HG03469 (cell line): ENCODE measurements at regions not wholly inside any gene's neighbourhood (a gene's known extent, or its start where the extent isn't known, plus 50 kb on each side); places are given as distances from the start of the nearest gene placed in this dataset.
A peak's percentile ranks its signal among the peaks of the same experiment; 100 is the strongest.

ENCODE experiments used
- ATAC-seq: cut with Tn5 transposase; IDR thresholded peaks from one replicate; pipeline ENCODE4 v1.9.1; 2021; ENCODE audit warnings: mild to moderate bottlenecking, moderate library complexity, moderate number of reproducible peaks; ENCODE audit not compliant: unreplicated experiment

GRCh38 chr16:62676306-62676705, 640.1 kb upstream of the CDH8 start:
- no peak for ATAC-seq

- ATAC-seq = no peak
Measured at GRCh38 chr16:62665269-62665668, 629.0 kb upstream of the CDH8 start.

- no peak for ATAC-seq
Measured at GRCh38 chr16:62664566-62664965, 628.3 kb upstream of the CDH8 start.

GRCh38 chr16:62661435-62661834, 625.2 kb upstream of the CDH8 start:
- ATAC-seq = no peak

- ATAC-seq = no peak
Measured at GRCh38 chr16:62657116-62657515, 620.9 kb upstream of the CDH8 start.

GRCh38 chr16:62652441-62653120, 616.3 kb upstream of the CDH8 start:
- ATAC-seq = no peak

- no peak for ATAC-seq
Measured at GRCh38 chr16:62648256-62648655, 612.0 kb upstream of the CDH8 start.

GRCh38 chr16:62644030-62644812, 608.0 kb upstream of the CDH8 start:
- ATAC-seq = no peak

- ATAC-seq = no peak
Measured at GRCh38 chr16:62642677-62643076, 606.4 kb upstream of the CDH8 start.

GRCh38 chr16:62639890-62640289, 603.7 kb upstream of the CDH8 start:
- no peak for ATAC-seq

GRCh38 chr16:62638964-62639870, 603.0 kb upstream of the CDH8 start:
- peak; percentile 64 for ATAC-seq

- ATAC-seq = no peak
Measured at GRCh38 chr16:62638324-62638911, 602.2 kb upstream of the CDH8 start.

GRCh38 chr16:62625326-62625725, 589.1 kb upstream of the CDH8 start:
- no peak for ATAC-seq

GRCh38 chr16:62620275-62620674, 584.0 kb upstream of the CDH8 start:
- no peak for ATAC-seq

GRCh38 chr16:62615526-62615925, 579.3 kb upstream of the CDH8 start:
- ATAC-seq = no peak

- no peak for ATAC-seq
Measured at GRCh38 chr16:62610291-62610690, 574.1 kb upstream of the CDH8 start.

GRCh38 chr16:62602790-62603189, 566.6 kb upstream of the CDH8 start:
- no peak for ATAC-seq

- no peak for ATAC-seq
Measured at GRCh38 chr16:62597875-62598274, 561.6 kb upstream of the CDH8 start.

GRCh38 chr16:62596584-62596983, 560.3 kb upstream of the CDH8 start:
- no peak for ATAC-seq

- ATAC-seq = no peak
Measured at GRCh38 chr16:62596125-62596524, 559.9 kb upstream of the CDH8 start.
